ENCODE measurements at regions not wholly inside any gene's neighbourhood (a gene's known extent, or its start where the extent isn't known, plus 50 kb on each side); places are given as distances from the start of the nearest gene placed in this dataset.
A peak's percentile ranks its signal among the peaks of the same experiment; 100 is the strongest.

DNA sequence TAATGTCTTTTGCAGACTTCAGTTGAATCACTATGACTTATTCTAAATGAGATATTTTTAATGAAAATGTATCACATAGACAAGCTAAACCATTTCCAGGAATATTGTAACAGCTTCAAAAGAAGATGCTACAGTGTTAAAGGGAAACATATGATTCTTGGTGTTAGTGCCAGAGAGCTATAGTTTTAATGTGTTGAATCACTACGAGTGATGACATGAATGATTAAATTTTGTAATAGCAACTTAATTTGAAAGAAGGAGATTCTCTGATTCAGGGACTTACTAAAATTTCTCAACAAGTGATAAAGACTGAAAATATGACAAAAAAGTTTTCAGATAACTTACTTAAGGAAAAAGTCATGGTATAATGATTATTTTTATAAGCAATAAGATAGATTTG is 267.3 kb upstream of the SLITRK3 start:
- TF ChIP-seq, protein P1, sequence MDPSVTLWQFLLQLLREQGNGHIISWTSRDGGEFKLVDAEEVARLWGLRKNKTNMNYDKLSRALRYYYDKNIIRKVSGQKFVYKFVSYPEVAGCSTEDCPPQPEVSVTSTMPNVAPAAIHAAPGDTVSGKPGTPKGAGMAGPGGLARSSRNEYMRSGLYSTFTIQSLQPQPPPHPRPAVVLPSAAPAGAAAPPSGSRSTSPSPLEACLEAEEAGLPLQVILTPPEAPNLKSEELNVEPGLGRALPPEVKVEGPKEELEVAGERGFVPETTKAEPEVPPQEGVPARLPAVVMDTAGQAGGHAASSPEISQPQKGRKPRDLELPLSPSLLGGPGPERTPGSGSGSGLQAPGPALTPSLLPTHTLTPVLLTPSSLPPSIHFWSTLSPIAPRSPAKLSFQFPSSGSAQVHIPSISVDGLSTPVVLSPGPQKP (IDR thresholded peaks at IDR 0.05; ENCODE audit: borderline replicate concordance, low read depth, low read length) = no peak
- no peak for TF ChIP-seq USF2 (IDR thresholded peaks at IDR 0.05; ENCODE audit: low read depth, low read length)
- TF ChIP-seq FOS (IDR thresholded peaks at IDR 0.05; ENCODE audit: low read depth, low read length) = no peak
- TF ChIP-seq BHLHE40 (IDR thresholded peaks at IDR 0.05; ENCODE audit: low read depth, low read length) = no peak
- TF ChIP-seq CHD1 (IDR thresholded peaks at IDR 0.05; ENCODE audit: low read depth, low read length) = no peak
- no peak for TF ChIP-seq MXI1 (IDR thresholded peaks at IDR 0.05; ENCODE audit: borderline replicate concordance, low read depth, low read length)
- TF ChIP-seq RFX5 (IDR thresholded peaks at IDR 0.05; ENCODE audit: low read depth, low read length) = no peak
- no peak for TF ChIP-seq MAZ (IDR thresholded peaks at IDR 0.05; ENCODE audit: borderline replicate concordance, low read depth, low read length)
- TF ChIP-seq NFE2L2 (IDR thresholded peaks at IDR 0.05; ENCODE audit: low read depth, low read length) = no peak
- TF ChIP-seq SMC3 (IDR thresholded peaks at IDR 0.05; ENCODE audit: low read depth, low read length) = no peak
- TF ChIP-seq RAD21 (IDR thresholded peaks at IDR 0.05; ENCODE audit: low read length) = no peak
- TF ChIP-seq CTCF (conservative IDR thresholded peaks at IDR 0.05; ENCODE audit: low read depth, low read length) = no peak
- no peak for TF ChIP-seq POLR2A (IDR thresholded peaks at IDR 0.05; ENCODE audit: low read depth, low read length)
- no peak for TF ChIP-seq RCOR1 (IDR thresholded peaks at IDR 0.05; ENCODE audit: insufficient replicate concordance, low read length)
- TF ChIP-seq CEBPB (IDR thresholded peaks at IDR 0.05; ENCODE audit: low read depth, low read length) = no peak
- TF ChIP-seq MAFK (IDR thresholded peaks at IDR 0.05; ENCODE audit: low read depth, low read length) = no peak
- in situ Hi-C loops (cut with MboI; ENCODE audit: low sequenced_read_pairs) (no loop called here), intact Hi-C loops (cut with micrococcal nuclease) (no loop called here)

More for the DNA sequence above, 267.3 kb upstream of the SLITRK3 start:
- Histone ChIP-seq H3K14ac (replicated peaks; ENCODE audit: low read depth, low read length) (no peak overlapping the region), H4K5ac (ENCODE audit: low read depth, low read length) (no peak overlapping the region), H4K20me1 (ENCODE audit: insufficient read depth, low read length) (no peaks in the 10 kb centered on the region), H2BK20ac (ENCODE audit: low read depth, low read length) (no peak overlapping the region), H3K9ac (ENCODE audit: low read depth, low read length) (no peak overlapping the region), H2BK120ac (ENCODE audit: low read depth, low read length) (no peak overlapping the region), H2BK5ac (ENCODE audit: low read depth, low read length, poor library complexity, severe bottlenecking) (no peak overlapping the region), H4K8ac (ENCODE audit: low read depth in 2 of 2, low read length in 2 of 2) (no peak overlapping the region), H3K4me3 (ENCODE audit: insufficient read depth, low read depth, low read length) (no peak overlapping the region), H3K4me2 (ENCODE audit: low read depth, low read length) (no peak overlapping the region), H2AK9ac (replicated peaks; ENCODE audit: low read depth, low read length, poor library complexity) (no peak overlapping the region), H2BK15ac (ENCODE audit: low read depth, low read length) (no peak overlapping the region), H3K79me1 (ENCODE audit: low read depth in 1 of 2, low read length in 2 of 2) (no peaks in the 10 kb centered on the region), H3K4ac (ENCODE audit: low read depth, low read length) (no peak overlapping the region), H2AK5ac (ENCODE audit: low read depth, low read length) (no peak overlapping the region), H3K23ac (ENCODE audit: low read depth, low read length) (no peak overlapping the region), H3K56ac (ENCODE audit: extremely low read depth, insufficient read depth, low read length) (no peak overlapping the region), H3K36me3 (ENCODE audit: control insufficient read depth, insufficient read depth, low read length) (no peaks in the 10 kb centered on the region), H3K27me3 (ENCODE audit: control insufficient read depth, insufficient read depth, low read length) (no peaks in the 10 kb centered on the region), H3K4me1 (ENCODE audit: control insufficient read depth, insufficient read depth, low read length) (peaks cover 2% of the 10 kb centered on the region; the same call in 1 of the 2 replicates), H3K9me1 (ENCODE audit: insufficient read depth, low read length) (no peaks in the 10 kb centered on the region), H3K9me3 (ENCODE audit: control insufficient read depth, insufficient read depth, low read length) (no peaks in the 10 kb centered on the region), H4K91ac (ENCODE audit: insufficient read depth, low read depth, low read length) (no peak overlapping the region), H3K27ac (ENCODE audit: insufficient read depth, low read length) (no peak overlapping the region), H2AFZ (replicated peaks; ENCODE audit: low read length, poor library complexity) (no peak overlapping the region), H3K18ac (ENCODE audit: low read depth, low read length) (no peak overlapping the region)
- POLR2A ChIA-PET (ENCODE audit: unreplicated experiment) = no interaction called here
- dilution Hi-C loops (cut with HindIII; ENCODE audit: low sequenced_read_pairs, unreplicated experiment) = no loop called here
- no CpG with 5 or more reads among the region's 1 CpG for WGBS, 2 experiments (ENCODE audit: extremely low coverage in 2 of 2, insufficient read length in 1 of 2)
- ATAC-seq (ENCODE audit: low read depth) = no peak
- CTCF ChIA-PET = no interaction called here
- no TSS peak for BruUV-seq (replicated peaks)
- peak; percentile 36 for DNase-seq

Measured in IMR-90 (cell line).